Fibroblast of pulmonary artery (primary cell): ENCODE measurements at regions not wholly inside any gene's neighbourhood (a gene's known extent, or its start where the extent isn't known, plus 50 kb on each side); places are given as distances from the start of the nearest gene placed in this dataset.

ENCODE experiments used
- DNase-seq: peaks from one replicate; pipeline ENCODE4 v3.0.0-alpha.2; 2010; ENCODE audit warnings: low read depth
- H3K4me3 ChIP-seq: replicated peaks from 2 replicates; pipeline ENCODE4 v1.5.1; 2011; ENCODE audit warnings: low read depth, mild to moderate bottlenecking, control low read depth, low read length, moderate library complexity
- TF ChIP-seq, protein P1 (sequence below): IDR thresholded peaks from 2 replicates; pipeline ENCODE4 v1.5.1; 2011; ENCODE audit warnings: mild to moderate bottlenecking, control low read depth, low read length, inconsistent platforms; ENCODE audit errors: missing control alignments

DNA sequence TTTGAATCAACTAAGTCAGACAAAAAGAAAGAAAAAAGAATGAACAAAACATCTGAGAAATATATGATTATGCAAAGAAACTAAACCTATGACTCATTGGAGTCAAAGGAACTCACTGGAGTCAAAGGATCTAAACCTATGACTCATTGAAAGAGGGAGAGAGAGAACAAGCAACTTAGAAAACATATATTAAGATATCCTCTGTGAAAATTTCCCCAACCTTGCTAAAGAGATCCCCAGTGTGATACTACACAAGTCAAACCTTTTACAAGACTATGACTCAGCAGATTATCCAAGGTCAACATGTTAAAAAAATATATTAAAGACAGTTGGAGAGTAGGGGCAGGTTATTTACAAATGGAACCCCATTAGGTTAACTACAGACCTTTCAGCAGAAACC is 1538.3 kb downstream of the NCAM2 start:
- no peak overlapping the region for H3K4me3 ChIP-seq
- peak; percentile 51 for DNase-seq
- TF ChIP-seq, protein P1, sequence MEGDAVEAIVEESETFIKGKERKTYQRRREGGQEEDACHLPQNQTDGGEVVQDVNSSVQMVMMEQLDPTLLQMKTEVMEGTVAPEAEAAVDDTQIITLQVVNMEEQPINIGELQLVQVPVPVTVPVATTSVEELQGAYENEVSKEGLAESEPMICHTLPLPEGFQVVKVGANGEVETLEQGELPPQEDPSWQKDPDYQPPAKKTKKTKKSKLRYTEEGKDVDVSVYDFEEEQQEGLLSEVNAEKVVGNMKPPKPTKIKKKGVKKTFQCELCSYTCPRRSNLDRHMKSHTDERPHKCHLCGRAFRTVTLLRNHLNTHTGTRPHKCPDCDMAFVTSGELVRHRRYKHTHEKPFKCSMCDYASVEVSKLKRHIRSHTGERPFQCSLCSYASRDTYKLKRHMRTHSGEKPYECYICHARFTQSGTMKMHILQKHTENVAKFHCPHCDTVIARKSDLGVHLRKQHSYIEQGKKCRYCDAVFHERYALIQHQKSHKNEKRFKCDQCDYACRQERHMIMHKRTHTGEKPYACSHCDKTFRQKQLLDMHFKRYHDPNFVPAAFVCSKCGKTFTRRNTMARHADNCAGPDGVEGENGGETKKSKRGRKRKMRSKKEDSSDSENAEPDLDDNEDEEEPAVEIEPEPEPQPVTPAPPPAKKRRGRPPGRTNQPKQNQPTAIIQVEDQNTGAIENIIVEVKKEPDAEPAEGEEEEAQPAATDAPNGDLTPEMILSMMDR: no peak

GRCh38 chr21:22544747-22545146 is 1546.5 kb downstream of the NCAM2 start:
- H3K4me3 ChIP-seq: no peak overlapping the region
- TF ChIP-seq, protein P1: no peak
- DNase-seq: no peak

- no peak overlapping the region for H3K4me3 ChIP-seq
- no peak for DNase-seq
- TF ChIP-seq, protein P1: no peak
Observed at GRCh38 chr21:22552390-22552789, 1554.2 kb downstream of the NCAM2 start.

GRCh38 chr21:22554690-22555316 is 1556.6 kb downstream of the NCAM2 start:
- TF ChIP-seq, protein P1: no peak
- DNase-seq: no peak
- H3K4me3 ChIP-seq: no peak overlapping the region

GRCh38 chr21:22556829-22557228 is 1558.6 kb downstream of the NCAM2 start:
- no peak for DNase-seq
- TF ChIP-seq, protein P1: no peak
- no peak overlapping the region for H3K4me3 ChIP-seq

DNA sequence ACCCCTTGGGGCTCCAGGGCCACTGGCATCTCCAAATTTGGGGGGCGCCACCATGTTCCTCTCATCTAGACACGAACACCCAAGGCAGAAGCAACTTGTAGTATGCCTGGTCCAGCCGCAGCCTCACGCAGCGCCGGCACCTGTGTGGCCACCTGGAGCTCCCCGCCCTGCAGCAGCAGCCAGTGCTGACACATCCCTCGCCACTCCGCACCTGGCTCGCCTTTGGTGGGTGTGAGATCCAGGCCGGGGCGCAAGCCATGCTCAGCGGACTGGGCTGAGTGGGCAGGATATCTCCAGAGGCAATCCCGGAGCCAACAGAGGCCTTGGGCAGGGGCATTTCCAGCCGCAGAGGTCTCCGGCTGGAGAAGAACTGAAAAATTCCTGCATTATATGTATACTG is 1563.7 kb downstream of the NCAM2 start:
- TF ChIP-seq, protein P1: no peak
- no peak overlapping the region for H3K4me3 ChIP-seq
- DNase-seq: no peak

DNA sequence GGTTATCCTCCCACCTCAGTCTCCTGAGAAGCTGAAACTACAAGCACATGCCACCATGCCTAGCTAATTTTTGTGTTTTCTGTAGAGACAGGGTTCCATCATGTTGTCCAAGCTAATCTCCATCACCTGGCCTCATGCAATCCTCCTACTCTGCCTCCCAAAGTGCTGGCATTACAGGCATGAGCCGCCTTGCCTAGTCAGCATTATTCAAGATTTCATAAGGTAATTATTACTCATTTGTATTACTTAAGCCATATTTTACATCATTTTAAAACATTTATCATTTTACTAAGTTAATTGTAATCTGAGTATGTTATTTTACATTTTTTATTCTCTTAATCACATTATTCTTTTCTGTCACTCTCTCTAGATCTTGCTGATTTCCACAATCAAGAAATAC is 1575.6 kb downstream of the NCAM2 start:
- TF ChIP-seq, protein P1: no peak
- no peak for DNase-seq
- no peak overlapping the region for H3K4me3 ChIP-seq
